NCI-H748 treated with DMSO at 0.1 percent for 48 hours (cell line): ENCODE measurements at regions not wholly inside any gene's neighbourhood (a gene's known extent, or its start where the extent isn't known, plus 50 kb on each side); places are given as distances from the start of the nearest gene placed in this dataset.

Experiments
- DNase-seq: peaks from one replicate; lab custom pipeline; 2025; lab: John Stamatoyannopoulos, UW

DNA sequence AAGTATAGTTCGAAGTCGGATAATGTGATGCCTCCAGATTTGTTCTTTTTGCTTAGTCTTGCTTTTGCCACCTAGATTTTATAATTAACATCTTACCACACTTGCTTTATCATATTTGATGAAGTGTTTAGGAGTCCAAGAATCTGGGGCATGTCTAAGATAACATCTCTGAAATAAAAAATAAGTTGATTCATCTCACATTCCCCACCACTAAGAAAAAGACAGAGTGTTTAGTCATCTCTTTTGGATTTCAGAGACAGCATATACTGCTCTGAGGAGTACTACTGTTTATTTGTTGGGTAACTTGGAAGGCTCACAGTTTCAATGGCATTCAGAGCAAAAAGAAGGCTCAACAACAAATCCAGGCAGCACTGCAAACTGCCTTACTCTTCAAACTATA is 324.2 kb upstream of the ATP11B start:
- no peak for DNase-seq

DNA sequence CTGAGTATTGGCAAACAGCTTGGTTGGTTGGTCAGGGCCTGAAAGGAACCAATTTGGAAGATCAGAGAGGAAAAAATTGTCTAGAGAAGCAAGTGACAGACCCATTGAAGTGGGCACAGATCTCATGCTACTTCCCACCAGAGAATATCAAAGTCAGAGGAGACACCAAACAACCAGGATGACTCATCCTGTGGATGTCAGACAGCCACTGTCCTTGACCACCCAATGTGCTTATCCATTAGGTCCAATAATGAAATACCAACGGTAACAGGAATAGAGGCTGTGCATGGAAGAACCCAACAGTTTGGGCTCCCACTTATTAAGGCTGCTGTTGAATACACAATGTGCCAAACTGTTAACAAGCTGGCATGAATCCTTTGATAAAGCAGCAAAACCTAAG is 323.1 kb upstream of the ATP11B start:
- DNase-seq = no peak

DNA sequence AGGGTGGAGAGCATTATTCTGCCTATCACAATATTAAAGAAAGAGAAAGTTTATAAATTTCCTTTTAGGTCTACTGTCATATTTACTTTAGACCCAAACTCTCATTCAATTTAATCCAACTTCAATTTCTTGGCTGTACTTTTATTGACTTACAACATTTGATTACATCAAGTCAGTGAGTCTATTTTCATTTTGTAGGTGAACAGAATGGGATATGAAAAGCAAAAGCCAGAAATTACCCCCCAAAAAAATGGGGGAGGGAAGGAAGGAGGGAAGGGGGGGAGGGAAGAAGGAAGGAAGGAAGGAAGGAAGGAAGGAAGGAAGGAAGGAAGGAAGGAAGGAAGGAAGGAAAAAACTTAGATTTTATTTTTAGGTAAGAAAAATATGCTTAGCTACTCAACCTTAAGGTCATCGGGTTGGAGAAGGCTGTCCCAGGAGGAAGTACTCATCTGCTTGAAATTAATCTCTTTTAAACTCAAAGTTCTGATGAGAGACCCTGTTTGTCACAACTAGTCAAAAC is 320.1 kb upstream of the ATP11B start:
- DNase-seq = no peak

DNA sequence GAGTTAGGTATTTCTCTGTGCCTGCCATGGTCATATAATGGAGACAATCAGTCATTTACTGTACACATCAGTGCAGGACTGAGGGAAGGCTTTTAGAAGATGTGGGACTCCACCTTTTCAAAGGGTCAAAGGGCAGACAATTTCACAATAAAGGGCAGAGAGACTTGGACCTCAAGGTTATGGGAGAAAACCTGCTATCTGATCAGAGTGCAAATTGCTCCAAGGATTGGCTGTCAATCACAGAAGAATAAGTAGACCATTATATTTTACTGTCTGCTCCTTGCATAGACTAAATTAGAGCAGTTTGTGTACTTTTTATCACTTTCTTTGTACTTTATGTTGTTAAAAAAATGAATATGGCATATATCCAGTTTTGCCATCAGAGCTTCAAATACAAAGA is 314.9 kb upstream of the ATP11B start:
- no peak for DNase-seq

DNA sequence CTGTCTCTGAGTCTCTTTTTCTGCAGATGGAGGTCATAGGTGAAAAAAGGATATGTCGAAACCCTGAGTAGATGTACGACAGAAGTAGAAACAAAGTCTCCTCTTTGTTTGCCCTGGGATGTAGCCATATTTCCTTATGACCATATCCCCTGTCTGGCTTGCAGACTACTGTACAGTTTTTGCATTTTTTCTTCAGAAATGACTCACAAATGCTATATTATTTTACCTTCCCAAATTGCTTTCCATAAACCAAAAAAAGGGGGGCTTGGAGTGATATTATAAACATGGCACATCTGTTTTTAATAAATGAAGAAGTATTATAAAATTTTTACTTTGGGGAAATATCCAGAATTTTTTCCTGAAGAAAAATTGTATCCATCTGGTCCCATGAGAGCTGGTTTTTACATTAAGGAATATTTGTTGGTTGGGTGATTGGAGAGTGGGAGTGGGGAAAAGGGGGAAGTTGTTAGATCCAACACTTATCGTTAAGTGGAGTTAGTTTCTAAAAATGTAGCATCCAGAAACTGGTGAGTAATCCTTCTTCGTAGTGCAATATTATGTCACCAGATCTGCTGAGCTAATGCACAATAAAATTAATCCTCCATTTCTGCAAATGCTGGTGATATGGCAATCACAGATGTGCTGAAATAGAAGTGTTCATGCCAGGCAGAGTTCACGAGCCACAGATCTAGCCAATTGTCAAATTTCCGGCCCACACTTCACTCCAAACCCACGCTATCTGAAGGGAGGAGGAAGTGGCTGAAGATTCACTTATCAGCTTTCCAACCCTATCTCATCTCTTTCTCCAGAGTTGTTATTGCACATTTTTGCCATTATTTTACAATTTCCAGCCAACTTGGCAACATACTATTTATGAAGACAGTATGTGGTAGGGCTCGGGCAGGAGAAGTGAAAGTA is 313.6 kb upstream of the ATP11B start:
- no peak for DNase-seq

DNA sequence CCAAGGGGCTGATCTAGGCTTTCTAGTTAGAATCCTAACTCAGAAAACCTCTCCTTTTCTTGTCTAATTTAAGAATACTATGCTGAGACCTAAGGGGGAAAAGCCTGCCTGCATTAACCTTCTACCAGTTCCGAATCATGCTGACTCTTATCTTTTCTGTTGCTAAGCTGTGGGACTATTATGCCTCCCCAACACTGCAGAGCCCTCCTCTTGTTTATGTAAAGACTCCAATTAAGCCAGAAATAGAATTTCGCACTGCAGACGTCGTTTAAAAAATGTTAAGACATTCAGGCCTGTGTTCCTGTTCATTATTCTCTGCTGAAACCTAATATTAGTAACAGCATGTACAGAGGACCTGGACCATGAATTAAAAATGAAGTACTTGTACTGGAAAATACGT is 310.6 kb upstream of the ATP11B start:
- no peak for DNase-seq

DNA sequence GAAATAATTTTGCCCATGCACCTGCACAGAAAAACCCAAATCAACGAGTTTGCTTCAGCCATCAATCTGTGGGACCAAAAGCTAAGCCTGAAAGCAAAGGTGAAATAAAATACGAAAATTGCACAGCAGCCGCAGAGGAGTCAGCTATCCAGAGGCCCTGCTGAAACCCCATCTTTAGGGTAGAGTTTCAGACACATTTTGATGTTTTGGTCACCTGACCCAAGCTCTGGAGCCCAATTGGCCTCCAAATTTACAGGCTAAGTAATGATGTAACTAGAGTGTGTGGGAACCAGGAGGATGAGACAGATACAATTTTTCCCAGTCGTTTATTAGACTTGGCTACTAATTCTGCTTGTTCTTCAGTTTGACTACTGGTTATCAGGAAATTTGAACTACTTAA is 308.6 kb upstream of the ATP11B start:
- no peak for DNase-seq

DNA sequence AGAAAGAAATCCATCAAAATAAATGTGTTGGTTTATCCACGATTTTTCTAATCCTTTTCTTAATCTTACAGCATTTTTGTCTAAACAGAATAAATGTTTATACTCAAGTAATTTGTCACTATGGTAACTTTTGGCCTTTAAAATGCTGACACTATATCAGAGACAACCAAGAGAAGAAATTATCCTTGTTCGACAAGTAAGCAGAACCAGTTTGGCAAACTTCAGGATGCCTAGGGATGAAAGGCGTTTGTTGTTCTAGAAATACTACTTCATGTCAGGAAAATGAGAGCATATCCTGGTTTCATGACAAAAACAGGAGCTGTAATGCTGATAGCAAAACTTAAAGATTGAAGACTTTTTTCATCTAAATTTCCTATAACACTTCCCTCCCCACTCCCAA is 308.0 kb upstream of the ATP11B start:
- no peak for DNase-seq

DNA sequence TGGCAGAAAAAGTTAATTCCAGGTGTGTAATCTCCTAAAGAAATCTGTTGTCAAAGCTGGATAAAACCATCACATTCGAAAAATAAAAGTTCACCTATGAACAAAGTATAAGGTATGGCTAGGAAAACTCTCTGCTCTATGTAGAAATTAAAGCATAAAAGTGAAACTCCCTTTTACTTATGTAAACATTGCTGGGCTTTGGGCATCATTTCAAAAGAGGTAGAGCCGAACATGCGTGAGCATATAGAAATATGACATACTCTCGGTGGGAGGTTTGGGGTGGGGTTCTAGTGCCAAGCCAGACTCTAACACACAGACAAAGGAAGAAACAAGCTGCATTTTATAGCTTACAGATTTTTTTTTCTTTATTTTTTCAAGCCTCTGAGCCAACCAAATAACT is 306.8 kb upstream of the ATP11B start:
- peak; percentile 18 for DNase-seq

DNA sequence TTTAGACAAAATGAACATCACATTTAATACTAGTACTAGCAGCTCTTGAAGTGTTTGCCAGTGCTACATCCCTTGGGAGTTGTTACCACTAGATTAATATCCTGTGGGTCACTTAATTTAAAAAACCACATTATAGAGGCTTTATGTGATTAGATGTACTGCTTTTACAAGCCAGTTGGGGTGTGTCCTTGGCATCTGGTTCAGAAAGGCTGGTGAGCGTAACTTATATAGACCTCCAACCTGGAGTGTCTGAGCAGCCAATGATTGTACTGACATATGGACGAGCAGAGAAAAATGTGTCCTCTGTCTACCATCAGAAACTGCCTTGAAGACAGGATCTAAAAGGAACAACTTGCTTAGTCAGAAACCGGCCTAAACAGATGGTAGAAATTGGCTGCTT is 306.2 kb upstream of the ATP11B start:
- DNase-seq = no peak

DNA sequence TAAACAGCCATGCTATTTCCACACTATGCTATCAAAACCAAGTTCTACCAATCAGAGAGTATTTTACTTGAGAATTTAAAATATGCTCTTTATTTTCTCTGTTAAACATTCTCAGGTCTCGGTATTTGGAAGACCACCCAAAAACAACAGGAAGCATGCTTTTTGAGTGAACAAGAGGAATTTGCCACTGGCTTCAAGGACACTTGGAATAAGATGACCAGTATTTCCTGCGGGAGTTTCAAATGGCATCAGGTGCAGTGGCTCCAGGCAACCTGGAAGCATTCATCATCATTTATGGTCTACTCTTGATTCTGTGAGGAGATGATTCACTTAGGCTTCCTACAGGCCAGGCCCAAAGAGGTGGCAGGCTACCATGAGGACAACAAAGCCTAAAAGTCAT is 305.7 kb upstream of the ATP11B start:
- no peak for DNase-seq

DNA sequence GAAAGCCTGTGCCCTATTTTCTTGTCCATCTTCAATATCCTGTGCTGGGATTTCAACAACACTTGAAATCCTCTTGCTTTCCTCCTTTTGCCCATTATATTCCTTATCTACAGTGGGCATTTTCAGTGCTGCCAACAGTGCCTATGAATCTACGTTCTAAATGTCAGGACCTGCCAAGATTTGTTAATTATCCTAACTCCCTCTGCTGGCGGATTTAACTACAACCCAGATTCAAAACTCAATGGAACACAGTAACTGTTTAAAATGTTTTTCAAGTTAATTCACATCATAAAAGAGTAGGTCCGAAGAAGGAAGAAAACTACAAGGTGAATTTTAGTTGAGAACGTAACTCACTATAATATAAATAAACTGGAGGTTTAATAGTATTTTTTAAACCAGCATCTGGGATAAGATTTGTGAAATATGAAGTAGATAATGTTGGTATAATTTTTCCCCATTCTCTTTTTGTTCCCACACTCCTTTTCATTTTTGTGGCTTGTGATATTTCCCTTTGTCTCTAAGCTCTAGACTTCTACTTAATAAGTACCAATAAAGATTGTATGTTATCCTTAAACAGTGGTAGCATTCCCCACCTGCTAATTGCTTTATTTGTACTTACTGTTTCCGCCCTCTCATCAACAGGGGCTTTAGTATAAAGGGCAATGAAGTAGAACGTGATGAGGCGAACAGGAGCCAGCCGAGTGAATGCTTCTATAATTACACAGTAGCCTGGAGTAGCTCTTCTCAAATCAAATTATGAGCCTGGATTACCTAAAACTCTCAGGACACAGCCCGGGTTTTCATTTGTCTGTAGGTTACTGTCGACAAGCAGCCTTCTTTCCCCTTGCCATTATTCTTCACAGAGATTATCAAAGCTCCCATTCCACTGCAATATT is 302.5 kb upstream of the ATP11B start:
- DNase-seq = peak; percentile 94

DNA sequence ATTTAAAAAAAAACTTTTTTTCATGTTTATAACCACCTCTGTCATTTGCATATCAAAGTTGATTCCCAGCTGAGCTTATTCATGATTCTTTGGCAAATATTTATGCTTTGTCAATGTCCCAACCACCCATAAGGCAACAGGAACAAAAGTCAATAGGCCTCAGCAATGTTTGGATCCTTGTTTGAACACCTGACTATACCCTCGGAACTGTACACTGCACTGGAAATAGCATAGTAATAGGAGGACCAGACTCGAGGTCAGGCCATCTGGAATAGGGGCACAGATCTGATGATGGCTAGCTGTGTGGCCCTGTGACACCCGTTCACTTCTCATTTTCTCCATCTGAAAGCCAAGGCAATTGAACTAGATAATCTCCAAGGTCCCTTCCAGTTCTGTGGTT is 301.7 kb upstream of the ATP11B start:
- DNase-seq = peak; percentile 82

DNA sequence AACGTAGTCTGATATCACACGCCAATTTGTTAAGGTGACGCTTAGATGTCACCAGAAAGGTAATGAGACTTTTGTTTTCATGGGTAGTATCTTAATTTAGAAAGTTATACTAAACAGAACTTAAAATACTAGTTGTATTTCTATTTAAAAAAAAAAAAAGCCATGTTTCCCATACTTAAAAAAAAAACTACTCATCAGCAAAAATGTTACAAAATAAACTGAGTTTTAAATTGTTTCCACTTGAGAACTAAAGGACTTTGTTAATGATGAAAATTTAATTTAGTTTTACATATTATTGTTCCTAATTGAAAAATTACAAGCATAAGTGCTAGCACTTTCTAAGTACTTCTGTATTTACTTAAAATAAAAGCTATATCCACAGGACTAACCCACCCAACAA is 300.8 kb upstream of the ATP11B start:
- DNase-seq = no peak

DNA sequence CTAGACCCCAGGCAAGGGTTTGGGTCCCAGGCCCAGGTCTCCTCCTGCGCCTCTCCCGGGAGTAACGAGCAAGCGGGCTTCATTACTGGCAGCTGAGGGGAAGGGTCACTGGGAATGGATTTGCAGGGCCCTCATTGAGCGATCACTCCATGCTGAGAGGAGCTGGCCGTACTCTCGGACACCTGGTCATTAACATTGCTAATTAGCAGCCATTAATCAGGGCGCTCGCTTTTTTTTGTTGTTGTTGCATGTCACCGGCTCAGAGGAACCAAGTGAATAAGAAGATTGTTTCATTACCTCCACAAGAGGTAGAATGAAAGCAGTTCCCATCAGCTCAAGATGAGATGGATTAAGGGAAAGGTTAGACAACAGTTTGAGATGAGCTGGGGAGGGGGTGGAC is 293.0 kb upstream of the ATP11B start:
- no peak for DNase-seq

DNA sequence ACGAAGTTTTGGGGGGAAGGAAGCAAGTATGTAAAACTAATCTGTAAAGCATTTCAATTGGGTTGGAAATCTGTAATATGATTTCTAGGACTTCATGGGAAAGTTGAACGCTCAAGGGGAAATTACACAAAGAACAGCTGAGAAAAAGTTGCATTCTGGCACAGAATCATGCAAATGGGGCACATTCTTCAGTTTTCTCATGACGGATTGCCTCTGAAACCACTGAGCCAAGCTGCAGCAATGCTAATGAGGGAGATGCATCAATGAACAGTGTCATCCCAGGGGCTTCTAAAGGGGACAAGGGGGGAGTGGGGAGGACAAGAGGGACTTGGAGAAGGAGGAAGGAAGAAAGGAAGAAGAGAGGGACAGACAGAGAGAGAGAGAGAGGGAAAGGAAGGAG is 291.4 kb upstream of the ATP11B start:
- DNase-seq = no peak

DNA sequence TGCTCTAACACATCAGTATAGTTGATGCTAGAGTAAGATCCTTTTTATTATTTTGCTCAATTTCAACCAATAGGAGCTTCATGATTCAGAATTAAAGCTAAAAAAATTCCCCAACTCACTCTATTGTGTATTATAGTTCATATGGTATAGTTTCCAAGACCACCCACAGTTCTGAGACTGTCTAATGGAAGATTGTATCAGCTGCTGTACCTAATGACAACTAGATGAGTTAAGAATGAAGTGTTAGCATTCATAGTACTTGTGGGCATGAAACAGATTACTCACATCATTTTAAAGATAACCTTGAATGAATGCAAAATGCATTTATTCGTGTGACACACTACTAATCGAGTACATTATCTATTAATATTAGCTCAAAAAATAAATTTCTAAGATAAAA is 289.9 kb upstream of the ATP11B start:
- DNase-seq = no peak

DNA sequence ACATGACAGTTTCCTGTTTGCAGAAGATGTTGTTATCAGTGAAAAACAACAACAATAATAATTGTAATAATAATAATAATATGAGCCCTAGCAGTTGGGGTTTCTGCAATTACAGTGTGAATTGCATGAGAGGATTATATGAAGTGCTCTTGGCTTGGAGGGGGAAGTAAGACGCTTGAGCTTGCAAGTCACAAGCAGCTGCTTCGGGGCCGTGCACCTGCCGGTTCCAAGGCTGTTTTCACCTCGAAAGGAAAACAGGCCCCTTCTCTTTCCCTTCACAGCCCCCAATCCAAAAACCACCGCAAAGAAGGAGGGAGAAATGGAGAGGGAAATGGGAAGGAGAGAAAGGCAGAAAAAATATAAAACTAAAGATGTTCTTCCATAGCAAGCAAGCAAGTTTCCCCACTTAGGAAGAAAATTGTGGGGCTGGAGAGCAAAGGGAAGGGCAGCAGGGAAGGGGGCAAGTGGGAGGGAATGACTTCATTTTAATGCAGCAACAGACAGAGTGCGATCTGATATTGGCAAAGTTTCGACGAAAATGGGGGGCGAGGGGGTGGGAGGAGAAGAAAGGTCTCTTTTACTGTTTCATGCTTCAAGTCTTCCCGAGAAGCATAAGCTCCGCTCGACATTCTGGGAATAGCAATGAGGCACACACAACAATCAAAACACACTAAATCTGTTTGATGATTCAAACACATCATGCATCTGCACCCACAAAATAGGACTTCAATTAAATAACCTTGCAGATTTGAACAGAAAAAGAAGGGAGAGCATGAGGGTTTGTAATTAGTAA is 284.2 kb upstream of the ATP11B start:
- DNase-seq = no peak

DNA sequence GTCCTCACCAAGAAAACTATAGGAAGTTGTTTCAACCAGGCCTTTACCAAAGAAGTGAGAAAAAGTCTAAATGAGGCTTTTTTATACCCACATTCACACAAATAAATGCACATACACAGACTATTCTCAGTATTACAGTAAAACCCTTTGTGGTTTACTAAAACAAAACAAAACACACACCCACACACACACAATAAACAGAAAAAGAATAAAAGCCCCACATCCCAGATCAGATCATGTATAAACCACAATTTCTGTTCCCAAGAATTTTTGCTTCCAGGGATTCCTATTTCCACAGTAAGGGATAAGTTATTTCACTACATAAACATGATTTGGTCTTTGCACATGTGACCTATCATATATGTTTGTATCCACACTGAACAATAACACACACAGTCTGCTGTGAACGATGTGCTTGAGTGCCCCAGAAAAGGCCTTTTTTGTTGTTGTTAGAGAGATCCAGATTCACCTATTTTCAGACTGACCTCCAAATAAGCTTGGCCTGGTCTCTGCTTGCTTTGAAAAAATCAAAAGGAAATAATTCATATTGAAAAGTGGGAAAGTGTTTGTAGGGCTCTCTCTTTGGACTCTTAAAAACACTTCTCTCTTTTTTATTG is 283.4 kb upstream of the ATP11B start:
- no peak for DNase-seq

DNA sequence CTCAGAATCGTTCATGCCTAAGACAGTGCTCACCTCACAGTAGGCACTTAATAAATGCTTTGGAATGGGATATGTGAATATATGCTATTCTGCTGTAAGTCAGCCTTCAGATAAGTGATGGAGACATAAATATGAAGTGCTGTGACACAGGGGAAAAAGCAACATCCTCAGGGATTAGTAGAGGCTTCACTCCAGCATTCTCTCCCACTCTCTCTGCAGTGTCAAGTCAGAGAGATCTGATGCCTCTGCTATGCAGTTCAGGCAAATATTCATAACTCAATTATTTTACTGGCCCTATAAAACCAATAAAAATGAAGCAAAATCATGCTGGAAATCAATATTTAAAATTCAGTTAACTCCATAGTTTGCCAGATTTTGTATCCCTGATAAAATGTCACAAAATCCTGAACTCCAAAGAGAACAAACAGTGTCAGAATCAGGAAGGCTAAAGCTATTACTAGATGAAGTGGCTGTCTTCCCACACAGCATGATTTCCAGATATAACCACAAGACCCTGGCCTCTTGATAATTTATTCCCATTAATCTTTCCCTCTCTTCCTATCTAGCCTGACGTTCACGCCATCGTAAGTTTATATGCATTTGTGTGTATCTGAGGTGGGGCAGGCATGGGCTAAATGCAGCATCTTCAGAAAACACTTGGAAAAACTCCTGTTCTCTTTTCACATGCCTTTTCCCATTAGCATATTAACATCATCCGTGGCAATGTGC is 278.9 kb upstream of the ATP11B start:
- DNase-seq = no peak
